ENCODE measurements at regions not wholly inside any gene's neighbourhood (a gene's known extent, or its start where the extent isn't known, plus 50 kb on each side); places are given as distances from the start of the nearest gene placed in this dataset.

DNA sequence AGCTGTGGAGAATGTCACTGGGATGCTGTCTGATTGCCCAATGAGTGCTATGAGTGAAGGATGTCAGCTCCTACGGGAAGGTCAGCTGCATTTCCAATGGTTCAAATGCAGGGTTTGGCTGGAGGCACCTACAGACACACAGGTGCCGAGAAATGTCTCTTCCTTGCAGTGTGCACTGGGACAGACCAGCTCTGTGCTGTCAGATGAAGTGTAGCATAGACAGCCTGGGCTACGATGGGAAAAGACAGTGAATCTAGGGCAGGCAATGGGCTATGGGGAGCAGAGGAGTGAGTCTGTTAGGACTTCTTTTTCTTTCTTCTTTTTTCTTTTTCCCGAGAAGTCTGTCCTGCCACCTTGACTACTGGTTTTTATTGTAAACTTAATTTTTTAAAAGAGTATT, 223.1 kb upstream of the EOMES start:
- no peak for DNase-seq

DNA sequence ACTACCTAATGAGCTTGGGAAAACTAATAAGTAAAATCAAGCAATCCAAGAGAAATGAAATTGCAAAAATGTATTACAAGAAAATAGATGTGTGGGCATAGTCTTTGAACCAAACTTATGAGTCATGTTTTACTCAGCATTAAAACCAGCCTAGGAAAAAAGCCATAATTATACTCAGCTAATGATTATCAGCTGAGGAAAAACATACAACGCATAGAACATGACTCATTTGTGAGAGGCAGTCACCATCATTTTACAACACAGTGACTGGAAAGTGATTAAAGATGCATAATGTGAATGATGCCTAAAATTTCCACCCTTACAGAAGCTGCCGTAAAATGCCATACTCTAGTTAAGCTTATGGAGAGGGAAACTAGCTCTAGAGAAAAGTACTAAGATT, 238.0 kb upstream of the EOMES start:
- DNase-seq: no peak

DNA sequence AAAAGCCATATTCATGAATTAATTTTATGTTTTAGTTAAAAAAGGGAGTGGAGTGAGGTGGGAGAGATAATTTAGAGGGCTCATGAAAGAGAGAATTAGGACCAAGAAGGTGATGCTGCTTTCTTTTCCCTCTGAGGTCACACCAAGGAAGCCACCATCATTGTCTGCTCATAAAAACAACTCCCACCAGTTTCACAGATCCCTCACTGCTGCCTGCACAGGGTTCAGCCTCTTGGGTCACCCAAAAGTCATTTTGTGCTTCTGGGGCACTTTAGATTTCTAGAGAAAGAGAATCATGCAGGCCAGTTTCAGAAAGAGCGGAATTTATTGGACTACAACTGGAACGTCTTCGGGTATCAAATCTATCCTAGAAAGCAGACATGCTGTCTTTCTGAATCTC, 241.4 kb upstream of the EOMES start:
- no peak for DNase-seq

DNA sequence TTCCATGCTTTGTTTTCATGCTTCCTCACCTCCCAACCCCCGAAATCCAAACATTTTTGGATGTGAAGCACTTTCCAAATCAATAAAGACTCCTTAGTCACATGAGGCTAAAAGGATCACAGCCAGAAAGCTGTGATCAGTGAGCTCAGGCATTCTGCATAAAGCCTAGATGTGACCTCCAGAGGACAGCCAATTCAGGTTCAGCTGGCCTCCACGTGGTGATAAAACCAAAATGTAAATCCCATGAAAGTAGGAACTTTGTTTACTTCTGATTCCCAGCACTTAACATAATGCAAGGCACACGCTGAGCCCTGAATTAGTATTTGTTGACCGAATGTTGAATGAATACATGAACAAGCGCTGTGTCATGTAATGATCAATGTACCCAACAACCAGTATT, 249.5 kb upstream of the EOMES start:
- no peak for DNase-seq

DNA sequence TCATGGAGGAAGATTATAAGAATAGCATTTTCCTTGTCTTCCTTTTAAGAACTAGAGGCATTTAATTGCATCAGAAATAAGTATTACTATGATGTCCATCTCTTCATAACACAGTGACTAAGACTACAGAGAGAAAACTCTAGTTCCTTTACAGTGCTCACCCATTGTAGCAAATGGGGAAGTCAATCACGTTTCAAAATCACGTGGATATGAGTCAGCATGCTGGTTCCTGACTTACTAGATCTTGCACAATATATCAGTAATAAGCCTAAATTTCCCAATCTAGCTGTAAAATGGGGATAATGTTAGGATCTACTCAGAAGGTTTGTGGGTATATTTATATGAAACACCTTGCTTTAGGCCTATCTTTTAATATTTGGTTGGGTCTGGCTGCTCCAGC, 254.8 kb upstream of the EOMES start:
- no peak for DNase-seq

DNA sequence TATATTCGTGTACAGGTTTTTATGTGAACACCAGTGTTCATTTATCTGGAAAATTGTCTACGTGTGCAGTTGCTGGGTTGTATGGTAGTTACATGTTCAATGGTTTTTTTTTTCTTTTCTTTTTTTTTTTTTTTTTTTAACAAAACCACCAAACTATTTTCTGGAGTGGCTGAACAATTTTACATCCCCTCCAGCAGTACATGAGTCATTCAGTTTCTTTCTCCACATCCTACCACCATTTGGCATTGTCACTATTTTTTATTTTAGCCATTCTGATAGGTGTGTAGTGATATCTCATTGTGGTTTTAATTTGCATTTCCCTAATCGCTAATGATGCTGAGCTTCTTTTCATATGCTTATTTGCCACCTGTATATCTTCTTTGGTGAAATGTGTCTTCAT, 256.3 kb upstream of the EOMES start:
- no peak for DNase-seq

DNA sequence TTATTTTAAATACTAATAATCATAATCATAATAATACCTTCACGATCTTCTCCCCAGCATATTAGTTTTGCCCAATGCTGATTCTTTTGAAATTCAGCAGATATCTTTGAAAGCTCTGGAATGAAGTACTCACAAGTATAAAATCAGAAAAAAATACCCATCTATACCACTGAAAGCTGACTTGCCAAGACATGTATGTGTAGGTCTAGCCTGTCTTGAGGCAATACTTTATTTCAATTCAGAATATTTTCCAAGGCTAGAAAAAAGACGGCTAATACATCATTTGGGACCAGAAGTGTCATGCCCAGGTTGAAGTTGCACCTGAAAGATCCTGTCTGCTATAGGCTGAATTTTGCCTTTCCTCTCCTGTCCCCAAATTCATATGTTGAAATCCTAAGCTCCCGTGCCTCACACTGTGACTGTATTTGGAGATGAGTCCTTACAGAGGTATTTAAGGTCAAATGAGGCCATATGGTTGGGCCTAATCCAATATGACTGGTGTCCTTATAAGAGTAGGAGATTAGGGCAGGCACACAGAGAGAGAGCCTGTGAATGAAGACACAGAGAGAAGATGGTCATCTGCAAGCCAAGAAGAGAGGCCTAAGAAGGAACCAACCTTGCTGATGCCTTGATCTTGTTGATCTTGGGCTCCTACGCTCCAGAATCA, 255.9 kb upstream of the CMC1 start:
- no peak for DNase-seq

DNA sequence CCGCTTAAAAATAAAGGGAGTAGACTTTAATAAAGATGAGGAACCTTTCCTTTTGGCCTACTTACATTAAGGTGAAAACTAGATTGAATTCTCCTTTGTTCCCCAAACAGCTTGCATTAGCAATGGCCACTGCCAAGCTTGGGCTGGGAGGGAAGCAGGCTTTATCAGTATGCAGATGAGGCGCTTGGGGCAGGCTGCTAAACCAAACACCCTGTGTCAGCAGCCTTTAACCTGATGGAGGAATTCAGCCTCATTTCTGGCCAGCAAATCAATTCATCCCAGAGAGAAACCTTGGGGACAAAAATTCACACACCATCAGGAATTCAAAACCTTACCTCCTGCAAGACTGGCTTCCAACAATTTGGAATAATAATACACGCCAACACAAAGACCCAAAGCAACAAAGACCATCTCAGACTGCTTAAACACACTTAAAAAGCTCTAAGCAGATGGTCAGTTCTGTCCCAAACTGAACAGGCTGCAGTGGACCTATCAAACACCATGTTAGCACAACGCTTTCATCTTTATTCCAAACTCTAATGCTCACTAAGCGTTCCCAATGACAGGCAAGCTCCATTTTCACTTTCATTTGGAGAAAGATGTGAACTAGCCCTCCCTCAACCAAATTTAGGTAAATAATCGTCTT, 255.1 kb upstream of the CMC1 start:
- no peak for DNase-seq

DNA sequence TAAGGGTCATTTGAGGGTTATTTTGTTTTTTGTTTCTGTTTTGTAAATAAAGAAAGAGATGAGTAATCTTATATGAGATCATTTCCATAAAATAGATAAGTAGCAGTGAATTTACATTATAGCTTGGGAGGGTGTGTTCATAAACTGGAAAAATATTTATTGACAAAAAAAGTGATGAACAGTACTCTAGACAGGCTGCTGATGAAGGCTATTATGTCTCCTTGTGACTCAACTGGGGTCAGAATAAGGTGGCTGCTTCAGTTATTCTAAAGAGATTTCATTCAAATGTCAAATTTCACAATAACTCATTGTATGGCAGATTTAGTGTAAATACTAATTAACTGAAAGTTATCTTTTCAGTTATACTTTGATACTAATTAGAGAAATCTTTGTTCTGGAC, 251.1 kb upstream of the CMC1 start:
- DNase-seq: no peak

DNA sequence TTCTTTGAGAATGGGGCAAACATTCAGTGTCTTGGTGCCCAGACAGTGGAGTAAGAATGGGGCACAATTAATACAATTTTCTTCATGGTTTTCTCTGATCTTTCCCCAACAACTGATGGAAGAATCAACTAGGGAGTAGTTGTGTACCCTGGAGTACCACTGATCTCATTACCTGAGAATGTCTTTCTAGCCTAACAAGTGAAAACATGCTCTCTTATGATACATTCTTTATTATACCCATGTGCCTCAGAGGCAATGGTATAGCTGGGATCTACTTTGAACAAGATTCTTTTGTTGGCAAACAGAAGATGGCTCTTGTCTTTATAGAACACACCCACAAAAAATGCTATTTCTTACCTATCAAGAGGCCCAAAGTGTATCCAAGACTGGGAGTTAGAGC, 250.6 kb upstream of the CMC1 start:
- no peak for DNase-seq

DNA sequence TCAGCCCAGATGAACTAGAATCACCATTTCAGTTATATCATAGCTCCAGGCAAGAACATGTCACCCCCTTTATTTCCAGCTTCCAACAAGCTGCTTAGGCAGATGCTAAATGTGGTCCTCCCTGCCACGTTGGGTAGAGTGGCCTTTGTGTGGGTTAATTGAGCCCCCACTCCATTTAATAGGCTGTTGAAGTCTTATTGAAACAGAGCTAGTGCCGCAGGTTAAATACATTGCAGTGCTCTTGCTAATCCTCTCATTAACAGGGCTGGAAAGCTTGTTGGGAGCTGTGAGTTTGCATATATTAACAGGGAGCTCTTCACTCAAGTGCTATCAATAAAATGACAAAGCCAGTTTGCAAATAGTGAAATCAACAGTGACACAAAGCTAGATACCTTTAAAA, 248.4 kb upstream of the CMC1 start:
- peak; percentile 16 for DNase-seq

DNA sequence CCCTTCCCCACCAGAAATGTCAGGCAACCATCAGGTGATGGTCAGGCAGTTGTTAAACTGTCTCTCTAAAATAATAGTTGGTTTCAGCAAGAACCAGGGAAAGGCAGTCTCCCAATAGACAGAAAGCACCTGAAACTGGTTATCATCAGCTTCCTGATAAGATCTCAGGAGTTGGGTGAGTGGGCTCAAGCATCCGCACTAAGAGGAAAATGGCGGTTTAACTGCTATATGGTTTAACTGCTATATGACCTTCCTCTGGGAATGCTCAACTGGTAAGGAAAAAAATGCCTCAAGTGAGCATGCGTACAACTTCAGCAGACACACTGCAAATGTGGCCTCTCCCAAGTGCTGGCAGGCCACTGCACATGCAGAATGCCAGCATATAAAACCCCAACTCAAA, 240.8 kb upstream of the CMC1 start:
- DNase-seq: no peak

DNA sequence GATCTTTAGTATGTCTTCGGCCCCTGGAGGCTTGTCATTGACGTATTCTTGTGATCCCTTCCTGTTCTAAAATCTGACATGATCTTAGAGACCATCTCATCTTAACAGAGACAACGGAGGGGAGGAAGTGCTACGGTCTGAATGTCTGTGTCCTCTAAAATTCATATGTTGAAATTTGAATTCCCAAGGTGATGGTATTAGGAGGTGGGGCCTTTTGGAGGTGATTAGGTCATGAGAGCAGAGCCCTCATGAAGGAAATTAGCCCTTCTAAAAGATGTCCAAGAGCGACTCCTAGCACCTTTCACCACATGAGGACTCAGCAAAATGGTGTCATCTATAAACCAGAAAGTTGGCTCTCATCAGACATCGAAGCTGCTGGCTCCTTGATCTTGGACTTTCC, 233.2 kb upstream of the CMC1 start:
- no peak for DNase-seq

DNA sequence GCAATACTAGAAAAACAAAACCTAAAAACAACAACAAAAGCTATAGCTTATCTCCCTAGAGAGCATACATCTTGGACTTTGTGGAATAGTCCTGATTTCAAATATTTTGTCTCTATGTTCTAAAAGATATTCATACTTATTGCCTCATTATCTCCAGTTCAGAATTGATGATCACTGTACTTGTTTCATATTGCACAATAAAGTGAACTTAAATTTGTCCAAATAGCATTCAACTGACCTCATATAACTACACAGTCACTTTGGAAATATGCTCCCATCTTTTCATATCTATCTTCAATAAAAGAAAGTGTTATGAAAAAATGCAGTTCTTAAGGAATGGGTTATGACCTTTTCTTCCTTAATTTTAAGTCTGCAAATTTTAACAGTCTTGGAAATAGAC, 228.6 kb upstream of the CMC1 start:
- DNase-seq: no peak

DNA sequence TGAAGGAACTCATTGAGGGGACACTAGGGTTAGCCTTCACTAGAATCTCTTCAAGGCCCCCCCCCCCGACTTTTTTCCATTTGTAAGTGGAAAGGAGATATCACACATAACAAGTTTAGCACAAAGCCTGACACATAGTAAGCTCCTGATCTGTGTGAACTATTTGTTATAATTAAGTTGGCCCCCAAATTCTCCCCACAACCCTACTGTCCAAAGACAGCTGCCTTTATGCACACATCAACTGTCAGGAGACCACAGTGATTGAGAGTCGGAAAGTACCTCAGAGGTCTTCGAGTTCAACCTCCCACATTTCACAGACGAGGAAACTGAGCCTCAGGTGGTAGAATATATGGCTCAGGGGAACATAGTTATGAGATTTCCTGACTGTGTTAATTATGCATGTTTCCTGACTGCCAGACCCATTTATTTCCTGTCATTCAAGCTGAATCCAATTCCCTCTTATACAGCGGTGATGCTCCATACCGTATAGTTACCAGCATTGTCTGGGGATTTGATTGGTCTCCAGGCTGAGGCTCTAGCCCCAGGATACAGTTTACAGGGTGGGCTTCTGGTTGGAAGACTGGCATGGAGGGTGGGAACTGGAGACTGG, 227.4 kb upstream of the CMC1 start:
- DNase-seq: no peak

DNA sequence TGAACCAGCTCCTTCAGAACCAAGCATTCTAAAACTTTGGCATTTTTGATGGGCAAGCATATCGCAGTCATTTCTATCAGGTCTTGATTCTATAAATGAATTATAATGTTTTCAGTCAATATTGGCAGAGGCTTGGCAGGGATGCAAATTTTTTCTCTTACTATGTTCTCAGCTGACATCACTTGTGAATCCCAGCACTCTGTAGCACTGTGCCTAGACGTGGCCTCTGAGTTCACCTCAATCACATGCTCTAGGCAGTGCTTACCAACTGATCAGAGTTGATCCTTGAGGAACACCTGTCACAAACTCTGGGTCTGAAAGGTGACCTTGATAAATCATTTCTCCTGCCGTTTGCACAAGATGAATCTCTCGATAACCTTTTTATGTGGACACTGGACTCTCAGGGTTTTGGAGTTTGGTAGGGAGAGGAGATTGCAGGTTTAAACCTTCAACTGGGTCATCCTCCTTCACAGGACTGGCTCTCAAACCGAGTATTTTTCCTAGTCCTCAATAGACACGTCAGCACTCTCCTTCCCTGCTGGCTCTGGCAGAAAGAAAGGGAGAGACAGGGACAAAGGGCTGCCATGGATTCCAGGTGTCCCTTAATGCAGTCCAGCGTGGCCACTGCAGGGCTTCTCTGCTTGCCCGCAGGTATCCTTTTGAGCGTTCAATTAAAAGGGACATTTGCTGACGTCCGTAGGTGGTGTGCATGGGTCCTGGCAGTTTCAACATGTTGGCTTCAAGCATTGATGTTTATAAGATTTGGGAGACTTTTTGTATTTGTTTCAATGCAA, 222.3 kb upstream of the CMC1 start:
- DNase-seq: no peak

DNA sequence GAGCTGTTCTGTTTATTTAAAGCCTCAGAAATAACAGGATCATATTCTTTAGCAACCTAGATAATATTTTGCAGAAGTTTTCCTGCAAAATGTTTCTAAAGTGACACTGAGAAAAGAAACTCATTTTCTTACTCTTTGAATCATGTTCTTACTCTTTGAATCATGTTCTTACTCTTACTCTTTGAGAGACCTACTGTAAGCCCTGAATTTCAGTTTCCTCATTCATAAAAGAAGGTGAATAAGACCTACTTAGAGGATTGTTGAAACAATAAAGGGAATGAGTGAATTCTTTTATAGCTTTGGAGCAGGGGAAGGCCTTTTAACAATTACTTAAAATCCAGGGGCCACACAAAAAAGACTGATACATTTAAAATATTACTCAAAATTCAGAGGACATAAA, 221.7 kb upstream of the CMC1 start:
- no peak for DNase-seq

DNA sequence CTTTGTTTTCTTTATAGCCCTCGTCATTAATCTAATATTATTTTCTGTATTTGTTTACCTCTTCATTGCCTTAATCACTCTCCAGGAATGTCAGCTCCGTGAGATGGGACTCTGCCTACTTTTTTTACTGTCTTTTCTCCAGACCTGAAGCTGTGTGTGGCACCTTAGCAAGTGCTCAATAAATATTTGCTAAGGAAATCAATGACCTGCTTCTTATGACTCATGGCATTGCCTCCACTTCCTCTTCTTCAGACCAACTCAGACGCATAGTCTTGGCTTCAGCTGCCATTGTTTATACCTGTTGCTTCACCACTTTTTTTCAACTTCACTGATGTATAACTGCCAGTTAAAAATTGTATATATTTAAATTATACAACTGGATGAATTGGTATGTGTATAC, 218.5 kb upstream of the CMC1 start:
- DNase-seq: no peak

DNA sequence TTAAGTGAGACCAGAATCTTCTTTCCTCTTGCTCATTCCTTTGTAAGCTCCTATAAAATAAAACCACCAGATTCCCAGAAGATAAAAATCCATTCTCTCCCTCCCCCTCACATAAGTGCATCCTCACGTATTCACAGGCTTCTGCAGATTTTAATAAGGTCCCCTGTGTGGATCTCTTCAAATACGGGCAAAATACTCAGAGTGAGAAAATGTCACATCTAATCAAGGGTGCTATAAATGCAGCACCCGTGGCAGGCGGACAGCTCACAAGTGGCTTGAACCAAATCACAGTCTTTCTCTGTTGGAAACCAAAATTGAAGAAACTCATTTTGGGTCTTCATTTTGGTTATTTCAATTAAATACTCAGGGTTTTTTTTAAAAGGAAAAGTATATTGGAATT, 212.9 kb upstream of the CMC1 start:
- DNase-seq: no peak

DNA sequence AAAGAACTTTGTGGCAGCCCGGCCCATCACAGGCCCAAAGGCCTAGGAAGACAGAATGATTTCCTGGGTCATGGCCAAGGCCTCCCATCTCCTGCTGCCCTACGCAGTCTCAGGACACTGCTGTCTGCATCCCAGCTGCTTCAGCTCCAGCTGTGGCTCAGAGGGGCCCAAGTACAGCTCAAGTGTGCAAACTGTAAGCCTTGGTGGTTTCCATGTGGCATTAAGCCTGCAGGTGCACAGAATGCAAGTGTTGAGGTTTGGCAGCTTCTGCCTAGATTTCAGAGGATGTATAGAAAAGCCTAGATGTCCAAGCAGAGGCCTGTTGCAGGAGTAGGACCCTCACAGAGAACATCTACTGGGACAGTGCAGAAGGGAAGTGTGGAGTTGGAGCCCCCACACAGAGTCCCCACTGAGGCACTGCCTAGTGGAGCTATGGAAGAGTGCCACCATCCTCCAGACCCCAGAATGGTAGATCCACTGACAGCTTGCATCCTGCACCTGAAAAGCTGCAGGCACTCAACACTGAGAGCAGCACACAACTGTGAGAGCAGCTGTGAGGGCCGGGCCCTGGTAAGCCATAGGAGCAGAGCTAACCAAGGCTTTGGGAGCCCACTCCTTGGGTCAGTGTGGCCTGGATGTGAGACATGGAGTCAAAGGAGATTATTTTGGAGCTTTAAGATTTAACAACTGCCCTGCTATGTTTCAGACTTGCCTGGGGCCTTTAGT, 208.2 kb upstream of the CMC1 start:
- no peak for DNase-seq

DNA sequence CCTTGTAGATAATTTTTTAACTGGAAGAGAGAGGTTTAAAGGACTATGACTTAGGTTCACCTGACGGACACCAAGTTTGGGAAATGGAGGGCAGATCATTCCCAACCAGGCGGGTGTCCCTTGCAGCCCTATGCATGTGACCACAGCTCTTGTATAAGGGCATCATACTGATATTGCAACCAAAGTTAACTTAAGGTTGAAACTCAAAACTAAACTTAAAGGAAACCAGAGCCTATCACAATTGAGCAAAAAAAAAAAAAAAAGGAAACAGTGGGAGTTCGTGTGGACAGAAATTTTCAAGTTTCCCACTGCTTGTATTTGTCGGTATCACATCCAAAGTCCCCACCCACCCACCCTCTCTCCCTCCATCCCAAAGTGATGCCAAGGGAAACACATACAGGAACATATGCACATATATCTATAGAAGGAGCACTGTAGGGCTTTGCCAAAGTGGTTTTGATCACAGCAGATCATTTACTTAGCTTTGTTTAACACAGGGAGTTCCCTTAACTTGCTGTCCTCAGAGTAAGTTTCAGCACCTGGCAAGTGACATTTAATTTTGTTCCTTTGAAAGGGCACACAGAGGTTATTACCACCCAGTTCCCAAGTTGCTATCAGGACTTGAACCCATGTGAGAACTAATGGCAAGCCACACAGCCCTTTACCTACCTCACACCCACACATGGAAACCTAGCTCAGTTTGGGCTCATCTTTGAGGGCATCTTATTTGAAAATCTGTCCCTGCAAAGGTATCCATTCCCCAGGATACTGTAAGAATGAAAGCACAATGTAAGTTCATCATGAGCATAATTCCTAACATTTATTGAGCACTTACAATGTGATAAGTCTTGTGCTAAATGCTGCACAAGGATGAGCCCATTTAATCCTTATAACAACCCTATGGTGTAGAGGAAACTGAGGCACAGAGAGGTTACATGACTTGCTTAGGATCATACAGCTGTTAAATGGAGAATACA, 204.5 kb upstream of the CMC1 start:
- no peak for DNase-seq

DNA sequence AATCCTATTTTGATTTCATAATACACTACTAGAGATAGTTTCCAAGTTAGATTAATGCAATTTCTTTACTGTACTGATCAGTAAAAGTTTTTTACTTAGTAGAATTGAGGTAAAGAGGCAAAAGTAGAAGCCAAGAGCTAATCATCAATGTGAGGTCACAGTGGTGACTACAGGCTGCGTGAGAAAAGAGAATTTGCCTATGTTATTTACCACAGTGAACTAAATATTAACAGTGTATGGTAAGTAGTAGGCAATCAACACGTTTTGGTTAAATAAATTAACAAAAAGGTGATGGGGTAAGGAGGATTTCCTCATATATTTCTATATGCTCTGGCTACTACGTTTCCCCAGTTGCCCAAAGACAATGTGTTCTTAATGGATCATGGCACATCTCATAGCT, 202.2 kb upstream of the CMC1 start:
- no peak for DNase-seq
